CD8-positive, alpha-beta memory T cell (primary cell): ENCODE measurements at regions not wholly inside any gene's neighbourhood (a gene's known extent, or its start where the extent isn't known, plus 50 kb on each side); places are given as distances from the start of the nearest gene placed in this dataset.

ENCODE experiments used
- CTCF ChIA-PET: fragments of 350-600 bp; sonication (Branson Sonifier 250); formaldehyde crosslinking; loops from one replicate; lab custom pipeline; 2021; ENCODE audit warnings: antibody characterized with exemption; lab: Charles Lee
- POLR2A ChIA-PET: fragments of 350-600 bp; sonication (Branson Sonifier 250); formaldehyde crosslinking; loops from one replicate; lab custom pipeline; 2021; ENCODE audit warnings: antibody characterized with exemption; lab: Charles Lee
- DNase-seq, 5 donors: peaks; one replicate each; pipeline versions ENCODE4 v3.0.0 to v3.0.0-alpha.2; 2020 to 2022; ENCODE audit warnings: mixed read lengths in 1 of 5
- H3K27ac ChIP-seq: one replicate; pipeline ENCODE4 v1.7.0; 2013; ENCODE audit warnings: low read depth, mild to moderate bottlenecking, low read length, moderate library complexity
- H3K27me3 ChIP-seq: 2 replicates; pipeline ENCODE4 v1.7.0; 2013; ENCODE audit warnings: low read length, mild to moderate bottlenecking; ENCODE audit not compliant: insufficient read depth, poor library complexity, severe bottlenecking
- H3K36me3 ChIP-seq: 2 replicates; pipeline ENCODE4 v1.7.0; 2013; ENCODE audit warnings: mild to moderate bottlenecking, low read length, moderate library complexity; ENCODE audit not compliant: insufficient read depth
- H3K4me1 ChIP-seq: 2 replicates; pipeline ENCODE4 v1.7.0; 2013; ENCODE audit warnings: mild to moderate bottlenecking, low read length, moderate library complexity; ENCODE audit not compliant: insufficient read depth
- H3K4me3 ChIP-seq: 2 replicates; pipeline ENCODE4 v1.7.0; 2013; ENCODE audit warnings: mild to moderate bottlenecking, low read length
- H3K9me3 ChIP-seq: 2 replicates; pipeline ENCODE4 v1.7.0; 2013; ENCODE audit warnings: mild to moderate bottlenecking, low read length
- H3K27ac Mint-ChIP-seq, 8 donors: one replicate each; pipeline ENCODE4 v1.8.0; 2020 to 2021; ENCODE audit warnings: mixed read lengths in 8 of 8, mild to moderate bottlenecking in 6 of 8, inconsistent platforms in 3 of 8, moderate library complexity in 3 of 8
- H3K27me3 Mint-ChIP-seq, 2 donors: one replicate each; pipeline ENCODE4 v1.8.0; 2020 to 2021; ENCODE audit warnings: mixed read lengths in 2 of 2, mild to moderate bottlenecking in 1 of 2, moderate library complexity in 1 of 2
- H3K36me3 Mint-ChIP-seq, 3 donors: one replicate each; pipeline ENCODE4 v1.8.0; 2020 to 2021; ENCODE audit warnings: mixed read lengths in 3 of 3, inconsistent platforms in 1 of 3, mild to moderate bottlenecking in 1 of 3
- H3K4me1 Mint-ChIP-seq, 3 donors: one replicate each; pipeline ENCODE4 v1.8.0; 2020 to 2021; ENCODE audit warnings: mixed read lengths in 3 of 3, inconsistent platforms in 1 of 3, mild to moderate bottlenecking in 1 of 3
- H3K4me3 Mint-ChIP-seq, 7 donors: one replicate each; pipeline ENCODE4 v1.8.0; 2020 to 2021; ENCODE audit warnings: mixed read lengths in 7 of 7, mild to moderate bottlenecking in 6 of 7, moderate library complexity in 4 of 7, inconsistent platforms in 2 of 7
- H3K9me3 Mint-ChIP-seq, 5 donors: one replicate each; pipeline ENCODE4 v1.8.0; 2020 to 2022; ENCODE audit warnings: mixed read lengths in 5 of 5, mild to moderate bottlenecking in 3 of 5, moderate library complexity in 2 of 5, inconsistent platforms in 1 of 5

DNA sequence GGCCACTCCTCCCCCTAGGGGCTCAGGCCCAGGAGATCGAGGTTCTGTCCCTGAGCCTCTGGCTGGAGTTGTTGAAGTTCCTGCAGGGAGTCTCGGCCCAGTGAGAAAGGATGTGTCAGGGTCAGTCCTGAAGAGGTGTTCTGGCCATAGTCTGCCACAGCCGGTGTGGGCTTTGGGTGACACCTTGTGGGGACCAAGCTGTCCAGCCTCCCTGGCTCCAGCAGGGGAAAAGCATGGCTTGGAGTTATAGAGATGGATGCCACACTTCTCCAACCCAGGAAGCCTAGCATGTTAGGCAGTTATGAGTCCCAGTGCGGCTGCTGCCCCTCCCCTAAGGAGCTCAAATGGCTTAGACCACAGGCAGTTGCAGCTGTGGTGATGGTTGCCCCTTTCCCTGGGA is 945.6 kb upstream of the GBE1 start:
- H3K4me3 ChIP-seq = no peak overlapping the region
- H3K9me3 ChIP-seq = no peaks in the 10 kb centered on the region
- DNase-seq = no peak
- Mint-ChIP-seq H3K4me3 (no peak overlapping the region), H3K9me3 (peaks cover 10 to 24% (median 11%) of the 10 kb centered on the region in 5 donors), H3K36me3 (no peaks in the 10 kb centered on the region), H3K4me1 (no peaks in the 10 kb centered on the region), H3K27ac (no peak overlapping the region), H3K27me3 (no peaks in the 10 kb centered on the region)
- H3K36me3 ChIP-seq = no peaks in the 10 kb centered on the region
- no peaks in the 10 kb centered on the region for H3K4me1 ChIP-seq
- H3K27me3 ChIP-seq = no peaks in the 10 kb centered on the region
- ChIA-PET CTCF (no interaction called here), POLR2A (no interaction called here)
- no peak overlapping the region for H3K27ac ChIP-seq

DNA sequence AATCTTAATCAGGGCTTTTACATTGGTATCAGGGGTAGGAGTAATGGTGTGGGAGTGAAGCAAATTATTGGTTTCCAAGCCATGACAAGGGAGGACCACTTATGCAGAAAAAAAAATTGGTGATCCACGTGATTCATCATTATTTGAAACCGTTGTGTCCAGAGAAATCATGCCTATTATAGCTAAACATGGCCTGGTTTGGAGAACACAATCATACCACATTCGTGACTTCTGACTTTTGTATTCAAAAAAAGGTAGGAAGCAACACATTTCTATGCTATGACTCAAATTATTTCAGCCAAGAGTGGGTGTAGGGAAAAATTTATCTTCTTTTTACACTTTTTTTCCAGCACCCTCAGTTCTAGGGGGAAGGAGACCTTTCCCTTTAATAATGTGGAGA is 924.3 kb upstream of the GBE1 start:
- H3K36me3 Mint-ChIP-seq = no peaks in the 10 kb centered on the region
- peaks cover 0 to 27% (median 5%) of the 10 kb centered on the region in 5 donors for H3K9me3 Mint-ChIP-seq
- no peak for DNase-seq
- H3K27me3 Mint-ChIP-seq = no peaks in the 10 kb centered on the region
- Histone ChIP-seq H3K27me3 (no peaks in the 10 kb centered on the region), H3K4me3 (no peak overlapping the region), H3K4me1 (no peaks in the 10 kb centered on the region), H3K36me3 (no peaks in the 10 kb centered on the region), H3K27ac (no peak overlapping the region), H3K9me3 (no peaks in the 10 kb centered on the region)
- no peak overlapping the region for H3K27ac Mint-ChIP-seq
- H3K4me1 Mint-ChIP-seq = no peaks in the 10 kb centered on the region
- ChIA-PET CTCF (no interaction called here), POLR2A (no interaction called here)
- H3K4me3 Mint-ChIP-seq = no peak overlapping the region

DNA sequence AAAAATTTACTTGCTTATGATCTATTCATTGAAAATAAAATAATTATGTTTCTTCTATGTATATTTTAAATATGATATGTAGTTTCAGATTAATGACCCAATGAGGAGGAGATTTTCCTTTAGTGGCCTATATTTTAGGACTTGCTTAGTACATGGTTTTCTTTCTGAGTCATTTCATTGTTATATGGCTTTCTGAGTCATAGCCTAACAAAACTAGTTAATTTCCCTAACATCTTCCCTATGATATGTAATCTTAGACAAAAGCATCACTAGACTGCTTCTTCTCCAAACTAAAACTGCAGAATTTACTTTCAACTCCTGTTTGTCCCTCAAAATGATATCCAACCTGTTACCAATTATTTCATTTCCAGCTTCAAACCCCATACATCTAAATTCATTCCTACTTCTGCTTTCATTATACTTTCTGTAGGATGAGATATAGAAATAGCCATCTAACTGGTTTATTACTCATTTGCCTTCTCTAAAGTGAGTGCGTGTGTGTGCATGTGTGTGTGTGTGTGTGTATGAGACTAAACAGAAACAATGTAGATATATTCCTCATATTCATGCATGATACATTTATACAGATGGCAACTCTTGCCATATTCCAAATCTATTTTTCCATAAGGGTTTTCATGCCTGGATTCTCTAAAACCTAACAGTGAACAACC is 915.0 kb upstream of the GBE1 start:
- H3K36me3 ChIP-seq = no peaks in the 10 kb centered on the region
- no peaks in the 10 kb centered on the region for H3K27me3 ChIP-seq
- Mint-ChIP-seq H3K4me1 (no peaks in the 10 kb centered on the region), H3K9me3 (peaks cover 2 to 25% (median 6%) of the 10 kb centered on the region in 5 donors), H3K27ac (no peak overlapping the region), H3K36me3 (no peaks in the 10 kb centered on the region), H3K27me3 (no peaks in the 10 kb centered on the region), H3K4me3 (no peak overlapping the region)
- no peak for DNase-seq
- POLR2A ChIA-PET = no interaction called here
- no peak overlapping the region for H3K4me3 ChIP-seq
- H3K27ac ChIP-seq = no peak overlapping the region
- H3K9me3 ChIP-seq = no peaks in the 10 kb centered on the region
- CTCF ChIA-PET = no interaction called here
- H3K4me1 ChIP-seq = no peaks in the 10 kb centered on the region

DNA sequence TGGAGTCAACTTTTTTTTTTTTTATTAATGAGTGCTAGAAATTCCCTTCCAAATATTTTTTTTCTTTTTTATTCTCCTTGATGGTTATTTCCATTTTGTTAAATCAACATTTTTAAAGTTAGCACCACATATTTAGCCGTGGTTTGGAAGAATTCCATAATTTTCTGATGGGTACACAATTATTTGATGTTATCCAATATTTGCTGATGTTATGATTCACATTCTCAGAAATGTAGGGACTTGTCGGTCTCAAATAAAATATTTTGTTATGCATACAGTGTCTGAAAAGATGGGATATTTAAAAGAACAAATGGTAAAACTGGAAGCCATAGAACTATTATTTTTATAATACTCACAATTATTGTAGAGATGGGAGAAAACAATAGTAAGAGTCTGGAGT is 911.5 kb upstream of the GBE1 start:
- CTCF ChIA-PET = no interaction called here
- Histone ChIP-seq H3K27me3 (no peaks in the 10 kb centered on the region), H3K27ac (no peak overlapping the region), H3K4me1 (no peaks in the 10 kb centered on the region), H3K36me3 (no peaks in the 10 kb centered on the region), H3K9me3 (no peaks in the 10 kb centered on the region), H3K4me3 (no peak overlapping the region)
- Mint-ChIP-seq H3K4me3 (no peak overlapping the region), H3K27ac (no peak overlapping the region), H3K36me3 (no peaks in the 10 kb centered on the region), H3K4me1 (no peaks in the 10 kb centered on the region), H3K27me3 (no peaks in the 10 kb centered on the region), H3K9me3 (peaks cover 0 to 22% (median 2%) of the 10 kb centered on the region in 5 donors)
- DNase-seq = no peak
- POLR2A ChIA-PET = no interaction called here

DNA sequence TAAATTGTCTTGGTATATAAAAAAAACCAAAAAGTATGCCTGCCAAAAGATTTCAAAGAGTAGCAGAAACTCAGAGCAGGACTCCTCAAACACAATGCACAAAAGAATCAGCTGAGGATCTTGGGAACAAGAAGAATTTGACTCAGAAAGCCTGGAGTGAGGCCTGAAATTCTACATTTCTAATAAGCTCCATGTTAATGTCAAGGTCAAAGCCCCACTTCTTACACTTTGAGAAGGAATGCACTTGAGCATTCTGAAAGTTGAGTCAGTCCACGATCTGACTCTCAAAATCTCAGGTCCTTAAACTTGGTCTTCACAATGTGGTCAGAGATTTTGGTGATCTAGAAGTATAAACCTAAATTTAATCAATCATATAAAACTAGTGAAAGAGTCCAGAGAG is 910.0 kb upstream of the GBE1 start:
- Mint-ChIP-seq H3K27me3 (no peaks in the 10 kb centered on the region), H3K27ac (no peak overlapping the region), H3K4me3 (no peak overlapping the region), H3K36me3 (no peaks in the 10 kb centered on the region), H3K4me1 (no peaks in the 10 kb centered on the region), H3K9me3 (peaks cover 0 to 30% (median 5%) of the 10 kb centered on the region in 5 donors)
- Histone ChIP-seq H3K4me1 (no peaks in the 10 kb centered on the region), H3K36me3 (no peaks in the 10 kb centered on the region), H3K4me3 (no peak overlapping the region), H3K27me3 (no peaks in the 10 kb centered on the region), H3K27ac (no peak overlapping the region), H3K9me3 (peaks cover 4% of the 10 kb centered on the region)
- POLR2A ChIA-PET = no interaction called here
- no peak for DNase-seq
- CTCF ChIA-PET = no interaction called here

DNA sequence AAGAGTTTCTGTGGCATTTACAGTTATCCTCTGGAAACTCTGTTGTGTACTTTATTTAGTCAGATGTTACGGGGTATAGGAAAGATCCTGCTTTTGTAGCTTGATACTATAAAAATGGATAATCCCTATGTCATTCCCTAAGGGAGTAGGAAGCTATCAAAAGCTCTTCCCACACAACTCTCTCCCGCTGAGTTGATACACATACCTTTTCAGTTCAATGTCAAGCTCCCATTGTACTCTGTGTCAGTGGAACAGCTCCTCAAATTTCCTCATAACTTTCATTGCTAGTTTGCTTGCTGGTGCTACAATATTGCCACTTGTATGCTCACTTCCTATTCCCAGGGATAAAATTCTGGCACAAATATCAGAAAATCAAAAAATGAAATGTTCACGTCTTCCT is 893.3 kb upstream of the GBE1 start:
- ChIA-PET CTCF (no interaction called here), POLR2A (no interaction called here)
- H3K27me3 ChIP-seq = no peaks in the 10 kb centered on the region
- H3K4me3 ChIP-seq = no peak overlapping the region
- no peak for DNase-seq
- no peaks in the 10 kb centered on the region for H3K4me1 ChIP-seq
- Mint-ChIP-seq H3K9me3 (peaks cover 0 to 17% (median 7%) of the 10 kb centered on the region in 5 donors), H3K4me3 (no peak overlapping the region), H3K4me1 (no peaks in the 10 kb centered on the region), H3K27ac (no peak overlapping the region), H3K36me3 (no peaks in the 10 kb centered on the region), H3K27me3 (no peaks in the 10 kb centered on the region)
- no peaks in the 10 kb centered on the region for H3K36me3 ChIP-seq
- H3K9me3 ChIP-seq = no peaks in the 10 kb centered on the region
- H3K27ac ChIP-seq = no peak overlapping the region

DNA sequence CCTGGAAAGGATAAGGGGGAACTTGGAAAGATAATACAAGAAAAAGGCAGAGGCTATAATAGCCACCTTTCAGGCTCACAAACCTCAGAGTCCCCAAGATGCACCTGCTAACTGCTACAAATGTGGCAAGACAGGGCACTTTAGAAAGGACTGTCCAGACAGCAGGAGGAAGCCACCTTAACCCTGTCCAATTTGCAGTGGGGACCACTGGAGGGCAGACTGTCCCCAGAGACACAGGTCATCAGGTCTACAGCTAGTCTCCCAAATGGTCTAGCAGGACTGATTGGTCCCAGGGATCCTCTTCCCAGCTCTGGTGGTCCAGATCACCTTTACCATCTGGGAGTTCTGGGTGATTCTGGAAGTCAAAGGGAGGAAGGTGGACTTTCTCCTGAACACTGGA is 882.5 kb upstream of the GBE1 start:
- H3K9me3 Mint-ChIP-seq = peaks cover 7 to 13% (median 11%) of the 10 kb centered on the region in 5 donors
- no peak for DNase-seq
- no peaks in the 10 kb centered on the region for H3K27me3 Mint-ChIP-seq
- no peaks in the 10 kb centered on the region for H3K36me3 Mint-ChIP-seq
- no peak overlapping the region for H3K27ac Mint-ChIP-seq
- H3K4me1 Mint-ChIP-seq = no peaks in the 10 kb centered on the region
- H3K4me3 ChIP-seq = no peak overlapping the region
- ChIA-PET CTCF (no interaction called here), POLR2A (no interaction called here)
- no peaks in the 10 kb centered on the region for H3K4me1 ChIP-seq
- H3K27me3 ChIP-seq = no peaks in the 10 kb centered on the region
- no peak overlapping the region for H3K27ac ChIP-seq
- H3K4me3 Mint-ChIP-seq = no peak overlapping the region
- no peaks in the 10 kb centered on the region for H3K36me3 ChIP-seq
- no peaks in the 10 kb centered on the region for H3K9me3 ChIP-seq

DNA sequence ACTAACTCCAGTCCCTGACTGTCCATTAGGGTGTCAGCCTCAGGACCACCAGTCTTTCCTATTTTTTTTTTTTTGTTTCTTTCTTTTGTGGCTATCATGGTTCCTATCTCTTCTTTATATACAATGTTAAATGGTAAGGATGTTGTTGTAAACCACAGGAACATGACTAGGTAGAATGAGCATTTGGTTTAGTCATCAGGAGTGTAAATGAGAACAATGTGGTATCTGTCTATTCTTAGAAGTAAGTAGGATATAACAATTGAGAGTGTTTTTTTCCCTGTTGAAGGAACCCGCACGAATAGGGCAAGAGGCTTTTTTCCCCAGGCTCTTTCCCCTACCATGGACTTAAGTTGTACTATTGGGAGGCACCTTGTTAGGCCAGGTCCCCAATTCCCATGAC is 880.3 kb upstream of the GBE1 start:
- no peaks in the 10 kb centered on the region for H3K27me3 ChIP-seq
- no peaks in the 10 kb centered on the region for H3K4me1 ChIP-seq
- ChIA-PET CTCF (no interaction called here), POLR2A (no interaction called here)
- H3K27ac Mint-ChIP-seq = no peak overlapping the region
- H3K27me3 Mint-ChIP-seq = no peaks in the 10 kb centered on the region
- no peak overlapping the region for H3K4me3 Mint-ChIP-seq
- H3K9me3 ChIP-seq = no peaks in the 10 kb centered on the region
- DNase-seq = no peak
- H3K9me3 Mint-ChIP-seq = peaks cover 7 to 17% (median 11%) of the 10 kb centered on the region in 5 donors
- H3K4me1 Mint-ChIP-seq = no peaks in the 10 kb centered on the region
- no peak overlapping the region for H3K27ac ChIP-seq
- H3K36me3 Mint-ChIP-seq = no peaks in the 10 kb centered on the region
- no peaks in the 10 kb centered on the region for H3K36me3 ChIP-seq
- H3K4me3 ChIP-seq = no peak overlapping the region
